ENCODE measurements at regions not wholly inside any gene's neighbourhood (a gene's known extent, or its start where the extent isn't known, plus 50 kb on each side); places are given as distances from the start of the nearest gene placed in this dataset.

GRCh38 chr7:115632636-115633035 is 397.9 kb downstream of the TFEC start:
- TF ChIP-seq CTCF (IDR thresholded peaks at IDR 0.05; ENCODE audit: poor library complexity, severe bottlenecking) (no peak), EZH2 (IDR thresholded peaks at IDR 0.05; ENCODE audit: borderline replicate concordance, insufficient read depth, low read length, poor library complexity, severe bottlenecking) (no peak), TAF1 (IDR thresholded peaks at IDR 0.05; ENCODE audit: low read depth) (no peak), SMC3 (conservative IDR thresholded peaks at IDR 0.05; ENCODE audit: poor library complexity) (no peak), REST (IDR thresholded peaks at IDR 0.05; ENCODE audit: borderline replicate concordance) (no peak)

Data from neural cell (in vitro differentiated cells).